K562 (cell line): ENCODE measurements at regions not wholly inside any gene's neighbourhood (a gene's known extent, or its start where the extent isn't known, plus 50 kb on each side); places are given as distances from the start of the nearest gene placed in this dataset.
A peak's percentile ranks its signal among the peaks of the same experiment; 100 is the strongest.

Experiments used
- ATAC-seq: fragments of 200-7000 bp; cut with Tn5 transposase; 3 replicates; pipeline ENCODE4 v1.9.1; 2020; ENCODE audit warnings: moderate library complexity
- BruUV-seq: library from RNA; stranded (reverse); fragments of 400-500 nt; replicated peaks from 2 replicates; lab custom pipeline; 2021; lab: Mats Ljungman, UMichigan
- CTCF ChIA-PET: fragments of 300-600 bp; formaldehyde crosslinking; extraction: SDS; loops from one replicate; lab custom pipeline; 2021; ENCODE audit warnings: low intra/inter-chr PET ratio; lab: Yijun Ruan, JAX
- POLR2A ChIA-PET: fragments of 300-600, 350-650 bp; sonication (Branson Sonifier 250); formaldehyde crosslinking; extraction: SDS; loops from one replicate; lab custom pipeline; 2021; ENCODE audit warnings: antibody characterized with exemption, inconsistent platforms; lab: Yijun Ruan, JAX
- DNase-seq, 4 experiments: peaks; one replicate each; pipeline versions ENCODE4 v3.0.0 to v3.0.0-alpha.2; 2011 to 2018; ENCODE audit warnings: low spot score in 3 of 4, mixed read lengths in 3 of 4; ENCODE audit errors: extremely low read depth in 1 of 4
- FAIRE-seq: peaks from 2 replicates; lab custom pipeline; 2011; peaks lifted over from hg19 to GRCh38; lab: Jason Lieb, UNC
- H2AFZ ChIP-seq: 2 replicates; pipeline ENCODE4 v1.6.0; 2011; ENCODE audit warnings: low read depth, low read length, control low read depth, inconsistent platforms
- H3K27ac ChIP-seq: fragments of 200-600 bp; 3 replicates; pipeline ENCODE4 v1.8.0; 2011; ENCODE audit warnings: low read depth, mild to moderate bottlenecking, control low read depth, inconsistent platforms, low read length, moderate library complexity, mixed read lengths; ENCODE audit errors: extremely low read depth
- H3K27me3 ChIP-seq, 2 experiments: fragments of 300-600 bp in 1 of 2; 2 replicates in 1 of 2; 3 replicates in 1 of 2; pipeline versions ENCODE4 v1.6.0 to v1.8.0; 2011; ENCODE audit warnings: inconsistent platforms in 2 of 2, low read length in 2 of 2, mild to moderate bottlenecking in 1 of 2, mixed read lengths in 1 of 2, moderate library complexity in 1 of 2; ENCODE audit not compliant: control insufficient read depth in 2 of 2, insufficient read depth in 2 of 2
- H3K36me3 ChIP-seq: fragments of 300-600 bp; 3 replicates; pipeline ENCODE4 v1.8.0; 2011; ENCODE audit warnings: mild to moderate bottlenecking, low read length, inconsistent platforms; ENCODE audit not compliant: control insufficient read depth, insufficient read depth
- H3K4me1 ChIP-seq, 2 experiments: fragments of 200-600 bp in 1 of 2; replicated peaks in 1 of 2; 2 replicates in 1 of 2; 3 replicates in 1 of 2; pipeline versions ENCODE4 v1.5.1 to v1.8.0; 2011; ENCODE audit warnings: inconsistent platforms in 2 of 2, low read length in 2 of 2, mild to moderate bottlenecking in 1 of 2, mixed read lengths in 1 of 2, moderate library complexity in 1 of 2; ENCODE audit not compliant: control insufficient read depth in 2 of 2, insufficient read depth in 2 of 2
- H3K4me2 ChIP-seq: 2 replicates; pipeline ENCODE4 v1.6.1; 2011; ENCODE audit warnings: low read length, control low read depth, inconsistent platforms, mixed read lengths; ENCODE audit not compliant: insufficient read depth
- H3K4me3 ChIP-seq: fragments of 200-600 bp; sonication (generic), shearing (Covaris generic); 2 replicates; pipeline ENCODE4 v1.5.1; 2016; ENCODE audit warnings: control low read depth, inconsistent platforms
- H3K79me2 ChIP-seq: fragments of 200-600 bp; 3 replicates; pipeline ENCODE4 v1.8.0; 2011; ENCODE audit warnings: low read length, inconsistent platforms; ENCODE audit not compliant: control insufficient read depth, insufficient read depth
- H3K9ac ChIP-seq, 2 experiments: 2 replicates each; pipeline versions ENCODE4 v1.6.0 to v1.6.1; 2011; ENCODE audit warnings: low read depth in 2 of 2, low read length in 2 of 2, control low read depth in 1 of 2, inconsistent platforms in 1 of 2, mild to moderate bottlenecking in 1 of 2, mixed read lengths in 1 of 2; ENCODE audit not compliant: insufficient read depth in 1 of 2
- H3K9me1 ChIP-seq: one replicate; pipeline ENCODE4 v1.6.0; 2011; ENCODE audit warnings: inconsistent platforms, mild to moderate bottlenecking, low read length, moderate library complexity; ENCODE audit not compliant: control insufficient read depth, insufficient read depth
- H3K9me3 ChIP-seq: replicated peaks from 2 replicates; pipeline ENCODE4 v1.5.1; 2011; ENCODE audit warnings: low read depth, low read length, inconsistent platforms; ENCODE audit not compliant: control insufficient read depth, insufficient read depth
- H4K20me1 ChIP-seq: replicated peaks from 2 replicates; pipeline ENCODE4 v1.6.1; 2011; ENCODE audit warnings: low read length, inconsistent platforms, mixed read lengths; ENCODE audit not compliant: control insufficient read depth, insufficient read depth
- MEF2D ChIP-seq: conservative IDR thresholded peaks from 2 replicates; pipeline ENCODE4 v1.6.1; 2016; ENCODE audit warnings: low read depth, missing genetic modification characterization, missing compliant biosample characterization
- NR2F6 ChIP-seq: fragments of 450-650 bp; formaldehyde crosslinking; IDR thresholded peaks from 2 replicates; pipeline ENCODE4 v1.4.0; 2020; ENCODE audit warnings: mild to moderate bottlenecking
- NUFIP1 ChIP-seq: fragments of 450-650 bp; IDR thresholded peaks from 2 replicates; pipeline ENCODE4 v1.6.1; 2018; ENCODE audit not compliant: partially characterized antibody
- SPI1 ChIP-seq: IDR thresholded peaks from 2 replicates; pipeline ENCODE4 v1.6.1; 2011; ENCODE audit warnings: low read depth, low read length, control low read depth, borderline replicate concordance
- ZNF175 ChIP-seq: fragments of 200-800 bp; sonication (Bioruptor generic); IDR thresholded peaks from 2 replicates; pipeline ENCODE4 v1.6.1; 2016; ENCODE audit warnings: low read depth, mild to moderate bottlenecking, missing genetic modification characterization, missing compliant biosample characterization
- WGBS: fragments of 100-300 bp; shearing (Covaris generic); methylation state at CpG from one replicate; pipeline ENCODE4 v1.1.6; 2016; ENCODE audit warnings: low coverage, mixed read lengths; ENCODE audit not compliant: insufficient coverage; ENCODE audit errors: missing lambda C conversion rate; 5-methylcytosine and 5-hydroxymethylcytosine counted together
- in situ Hi-C: fragments of 300-500 bp; cut with MboI; formaldehyde crosslinking; loops from 4 replicates; pipeline ENCODE4 v1.15.0; 2018; ENCODE audit warnings: inconsistent platforms, mixed read lengths
- intact Hi-C: fragments of 100-400 bp; cut with micrococcal nuclease; formaldehyde crosslinking; loops from 2 replicates; pipeline ENCODE4 v1.14.2; 2022
- TF ChIP-seq, protein P1 (sequence below): fragments of 450-650 bp; IDR thresholded peaks from 2 replicates; pipeline ENCODE4 v1.6.1; 2018; ENCODE audit not compliant: partially characterized antibody

DNA sequence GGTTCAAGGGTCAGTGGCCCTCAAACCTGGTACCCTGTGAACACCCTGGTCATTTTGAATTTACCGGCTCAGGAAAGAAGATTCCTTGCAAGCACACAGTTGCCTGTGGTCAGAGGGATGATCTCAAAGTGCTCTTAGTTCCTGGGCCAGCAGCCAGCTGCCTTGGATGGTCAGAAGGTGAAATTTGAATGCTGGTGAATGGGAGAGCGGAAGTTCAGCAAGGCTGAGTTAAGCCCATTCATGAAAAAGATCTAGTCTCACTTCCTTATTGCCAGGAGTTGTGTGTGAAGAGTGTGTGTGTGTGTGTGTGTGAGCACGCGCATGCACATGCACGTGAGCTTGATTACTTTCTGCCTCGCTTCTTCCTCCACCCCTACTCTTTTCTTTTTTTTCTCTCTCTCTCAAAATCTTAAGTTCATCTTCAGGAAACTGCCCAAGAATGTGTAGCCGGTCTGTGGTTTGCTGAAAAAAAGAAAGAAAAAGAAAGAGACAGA is 155.5 kb upstream of the CCND2 start (continued):
- TF ChIP-seq, protein P1, sequence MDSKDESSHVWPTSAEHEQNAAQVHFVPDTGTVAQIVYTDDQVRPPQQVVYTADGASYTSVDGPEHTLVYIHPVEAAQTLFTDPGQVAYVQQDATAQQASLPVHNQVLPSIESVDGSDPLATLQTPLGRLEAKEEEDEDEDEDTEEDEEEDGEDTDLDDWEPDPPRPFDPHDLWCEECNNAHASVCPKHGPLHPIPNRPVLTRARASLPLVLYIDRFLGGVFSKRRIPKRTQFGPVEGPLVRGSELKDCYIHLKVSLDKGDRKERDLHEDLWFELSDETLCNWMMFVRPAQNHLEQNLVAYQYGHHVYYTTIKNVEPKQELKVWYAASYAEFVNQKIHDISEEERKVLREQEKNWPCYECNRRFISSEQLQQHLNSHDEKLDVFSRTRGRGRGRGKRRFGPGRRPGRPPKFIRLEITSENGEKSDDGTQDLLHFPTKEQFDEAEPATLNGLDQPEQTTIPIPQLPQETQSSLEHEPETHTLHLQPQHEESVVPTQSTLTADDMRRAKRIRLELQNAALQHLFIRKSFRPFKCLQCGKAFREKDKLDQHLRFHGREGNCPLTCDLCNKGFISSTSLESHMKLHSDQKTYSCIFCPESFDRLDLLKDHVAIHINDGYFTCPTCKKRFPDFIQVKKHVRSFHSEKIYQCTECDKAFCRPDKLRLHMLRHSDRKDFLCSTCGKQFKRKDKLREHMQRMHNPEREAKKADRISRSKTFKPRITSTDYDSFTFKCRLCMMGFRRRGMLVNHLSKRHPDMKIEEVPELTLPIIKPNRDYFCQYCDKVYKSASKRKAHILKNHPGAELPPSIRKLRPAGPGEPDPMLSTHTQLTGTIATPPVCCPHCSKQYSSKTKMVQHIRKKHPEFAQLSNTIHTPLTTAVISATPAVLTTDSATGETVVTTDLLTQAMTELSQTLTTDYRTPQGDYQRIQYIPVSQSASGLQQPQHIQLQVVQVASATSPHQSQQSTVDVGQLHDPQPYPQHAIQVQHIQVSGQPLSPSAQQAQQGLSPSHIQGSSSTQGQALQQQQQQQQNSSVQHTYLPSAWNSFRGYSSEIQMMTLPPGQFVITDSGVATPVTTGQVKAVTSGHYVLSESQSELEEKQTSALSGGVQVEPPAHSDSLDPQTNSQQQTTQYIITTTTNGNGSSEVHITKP: no peak
- peak; percentile 45; the same call in 1 of the 2 replicates for TF ChIP-seq SPI1

DNA sequence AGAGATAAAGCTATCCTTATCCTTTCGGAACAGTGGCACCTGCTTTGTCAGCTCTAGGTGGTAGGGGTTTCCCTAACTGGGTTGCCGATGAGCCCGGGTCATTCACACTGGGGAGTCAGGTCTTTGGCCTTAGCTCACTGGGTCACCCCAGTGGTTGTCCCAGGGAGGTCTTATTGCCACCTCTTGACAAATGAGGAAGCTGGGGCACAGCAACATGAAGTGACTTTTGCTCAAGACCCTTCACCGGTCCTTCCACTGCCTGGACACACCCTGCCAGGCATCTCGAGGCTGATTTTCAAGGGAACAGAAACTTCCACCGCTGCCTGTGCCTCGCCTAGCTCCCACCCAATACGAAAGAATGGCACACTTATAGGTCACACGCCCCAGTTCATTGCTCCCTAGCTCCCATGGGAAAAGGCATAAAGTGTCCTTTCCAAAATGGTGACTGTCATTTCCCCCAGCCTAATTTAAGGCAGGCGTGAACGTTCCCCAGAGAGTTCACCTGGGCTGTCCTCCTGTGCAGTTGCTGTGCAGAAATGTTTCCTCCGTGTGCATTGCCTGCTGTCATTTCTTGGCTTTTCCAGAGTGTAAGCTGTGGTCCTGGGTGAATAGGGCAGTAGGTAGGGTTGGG is 156.1 kb upstream of the CCND2 start:
- H3K4me3 ChIP-seq: no peak overlapping the region

More for the DNA sequence above, 156.1 kb upstream of the CCND2 start:
- in situ Hi-C loops: no loop called here
- POLR2A ChIA-PET: interaction anchor here (0.6 to 1.4 kb wide), 2 partner anchors 159 to 174 kb away, joined by 4 to 5 read pairs; no protein-coding TSS in a partner anchor
- TF ChIP-seq NR2F6 (no peak), NUFIP1 (no peak), MEF2D (tag) (no peak), ZNF175 (CRISPR knock-in tag) (no peak)
- H3K9me1 ChIP-seq: no peaks in the 10 kb centered on the region
- H4K20me1 ChIP-seq: no peaks in the 10 kb centered on the region
- H3K36me3 ChIP-seq: no peaks in the 10 kb centered on the region
- H3K9me3 ChIP-seq: no peaks in the 10 kb centered on the region
- no peak overlapping the region for H3K27ac ChIP-seq
- CTCF ChIA-PET: no interaction called here
- DNase-seq (no peak), ATAC-seq (no peak; the same call in 2 of the 3 replicates), FAIRE-seq (no peak)
- H3K9ac ChIP-seq: no peak overlapping the region
- H3K4me2 ChIP-seq: no peak overlapping the region
- H3K79me2 ChIP-seq: no peaks in the 10 kb centered on the region
- no peaks in the 10 kb centered on the region; a peak in 1 of 5 replicates for H3K4me1 ChIP-seq
- H3K27me3 ChIP-seq: peaks cover 0 to 53% of the 10 kb centered on the region in 2 experiments; a peak in 4 of 5 replicates
- WGBS: 9% methylated on average over 11 of the region's 12 CpGs
- no TSS peak for BruUV-seq
- intact Hi-C loops: no loop called here
- no peak overlapping the region for H2AFZ ChIP-seq
